HepG2 (cell line): ENCODE measurements at regions not wholly inside any gene's neighbourhood (a gene's known extent, or its start where the extent isn't known, plus 50 kb on each side); places are given as distances from the start of the nearest gene placed in this dataset.

Experiments
- ATAC-seq: fragments of 200-7000 bp; cut with Tn5 transposase; 3 replicates; pipeline ENCODE4 v1.9.1; 2020; ENCODE audit warnings: mild to moderate bottlenecking, moderate library complexity
- BruUV-seq: library from RNA; stranded (reverse); fragments of 400-500 nt; replicated peaks from 2 replicates; lab custom pipeline; 2021; lab: Mats Ljungman, UMichigan
- CTCF ChIA-PET: fragments of 300-600 bp; formaldehyde crosslinking; extraction: SDS; loops from one replicate; lab custom pipeline; 2021; ENCODE audit warnings: low total read pairs, inconsistent platforms, low intra/inter-chr PET ratio; lab: Yijun Ruan, JAX
- POLR2A ChIA-PET: fragments of 350-600 bp; sonication (Branson Sonifier 250); formaldehyde crosslinking; loops from one replicate; lab custom pipeline; 2020; ENCODE audit warnings: antibody characterized with exemption, inconsistent platforms; lab: Yijun Ruan, JAX
- DNase-seq: peaks from one replicate; pipeline ENCODE4 v3.0.0-alpha.2; 2015; ENCODE audit warnings: low spot score
- FAIRE-seq: peaks from 3 replicates; lab custom pipeline; 2011; peaks lifted over from hg19 to GRCh38; lab: Jason Lieb, UNC
- H2AFZ ChIP-seq: one replicate; pipeline ENCODE4 v1.6.1; 2011; ENCODE audit warnings: low read length, inconsistent platforms
- H3K27ac ChIP-seq: fragments of 300-600 bp; 3 replicates; pipeline ENCODE4 v1.8.0; 2011; ENCODE audit warnings: mixed run types, mild to moderate bottlenecking, mixed read lengths, low read length, inconsistent platforms; ENCODE audit not compliant: insufficient read depth; ENCODE audit errors: extremely low read length
- H3K27me3 ChIP-seq, 2 experiments: fragments of 200-600 bp in 1 of 2; 2 replicates in 1 of 2; 3 replicates in 1 of 2; pipeline versions ENCODE4 v1.6.0 to v1.8.0; 2011; ENCODE audit warnings: low read length in 2 of 2, mild to moderate bottlenecking in 2 of 2, moderate library complexity in 2 of 2, inconsistent platforms in 1 of 2; ENCODE audit not compliant: insufficient read depth in 2 of 2, control insufficient read depth in 1 of 2
- H3K36me3 ChIP-seq, 2 experiments: fragments of 200-600 bp in 1 of 2; replicated peaks in 1 of 2; 2 replicates in 1 of 2; 3 replicates in 1 of 2; pipeline versions ENCODE4 v1.5.1 to v1.8.0; 2011; ENCODE audit warnings: low read length in 2 of 2, inconsistent platforms in 1 of 2; ENCODE audit not compliant: insufficient read depth in 2 of 2, control insufficient read depth in 1 of 2
- H3K4me1 ChIP-seq: 2 replicates; pipeline ENCODE4 v1.5.1; 2012; ENCODE audit warnings: low read length, inconsistent platforms; ENCODE audit not compliant: insufficient read depth
- H3K4me2 ChIP-seq: 2 replicates; pipeline ENCODE4 v1.6.0; 2011; ENCODE audit warnings: low read depth, low read length, inconsistent platforms
- H3K4me3 ChIP-seq, 3 experiments: fragments of 200-600 bp in 1 of 3; sonication (generic), shearing (Covaris generic) in 1 of 3; replicated peaks in 1 of 3; 2 replicates each; pipeline ENCODE4 v1.5.1; 2011 to 2016; ENCODE audit warnings: low read length in 3 of 3, inconsistent platforms in 2 of 3, low read depth in 2 of 3, mild to moderate bottlenecking in 2 of 3, control low read depth in 1 of 3, mixed read lengths in 1 of 3; ENCODE audit not compliant: insufficient read depth in 1 of 3
- H3K79me2 ChIP-seq: one replicate; pipeline ENCODE4 v1.6.1; 2011; ENCODE audit warnings: low read length, inconsistent platforms; ENCODE audit not compliant: insufficient read depth
- H3K9ac ChIP-seq: 2 replicates; pipeline ENCODE4 v1.6.0; 2011; ENCODE audit warnings: mild to moderate bottlenecking, low read depth, low read length, inconsistent platforms; ENCODE audit not compliant: insufficient read depth
- H3K9me3 ChIP-seq: 2 replicates; pipeline ENCODE4 v1.5.1; 2012; ENCODE audit warnings: mild to moderate bottlenecking, low read length
- H4K20me1 ChIP-seq: 2 replicates; pipeline ENCODE4 v1.6.0; 2011; ENCODE audit warnings: inconsistent platforms, mild to moderate bottlenecking, low read length, moderate library complexity; ENCODE audit not compliant: insufficient read depth
- IRX3 ChIP-seq: sonication (generic); formaldehyde crosslinking; IDR thresholded peaks from 2 replicates; pipeline ENCODE4 v1.8.1; 2023; ENCODE audit warnings: mild to moderate bottlenecking, low read depth, missing genetic modification reagents, borderline replicate concordance
- MAZ ChIP-seq, 2 experiments: sonication (generic) in 1 of 2; formaldehyde crosslinking in 1 of 2; IDR thresholded peaks; 2 replicates each; pipeline versions ENCODE4 v1.5.0 to v1.6.1; 2012 to 2020; ENCODE audit warnings: low read depth in 2 of 2, mild to moderate bottlenecking in 2 of 2, borderline replicate concordance in 1 of 2, improper control_type of control experiment in 1 of 2, low read length in 1 of 2, missing genetic modification reagents in 1 of 2, moderate library complexity in 1 of 2
- NAIF1 ChIP-seq: sonication (generic); formaldehyde crosslinking; IDR thresholded peaks from 2 replicates; pipeline ENCODE4 v1.5.0; 2020; ENCODE audit warnings: mild to moderate bottlenecking, missing genetic modification reagents, borderline replicate concordance
- PITX1 ChIP-seq: sonication (generic); formaldehyde crosslinking; IDR thresholded peaks from 2 replicates; pipeline ENCODE4 v1.5.1; 2020; ENCODE audit warnings: mild to moderate bottlenecking, missing genetic modification reagents
- ZMYM4 ChIP-seq: sonication (generic); formaldehyde crosslinking; IDR thresholded peaks from 2 replicates; pipeline ENCODE4 v1.8.1; 2023; ENCODE audit warnings: mild to moderate bottlenecking, missing genetic modification reagents
- ZNF124 ChIP-seq: sonication (generic); formaldehyde crosslinking; IDR thresholded peaks from 2 replicates; pipeline ENCODE4 v1.4.0; 2020; ENCODE audit warnings: missing genetic modification reagents
- ZNF232 ChIP-seq: sonication (generic); formaldehyde crosslinking; IDR thresholded peaks from 2 replicates; pipeline ENCODE4 v1.4.0; 2020; ENCODE audit warnings: missing genetic modification reagents, borderline replicate concordance
- ZNF292 ChIP-seq: sonication (generic); formaldehyde crosslinking; IDR thresholded peaks from 2 replicates; pipeline ENCODE4 v1.8.1; 2022; ENCODE audit warnings: mild to moderate bottlenecking, low read depth, missing genetic modification reagents, borderline replicate concordance
- ZNF30 ChIP-seq: sonication (generic); formaldehyde crosslinking; IDR thresholded peaks from 2 replicates; pipeline ENCODE4 v1.5.0; 2020; ENCODE audit warnings: mild to moderate bottlenecking, missing genetic modification reagents
- WGBS: methylation state at CpG from one replicate; pipeline ENCODE4 v1.1.6; 2017; ENCODE audit warnings: low lambda C conversion rate; 5-methylcytosine and 5-hydroxymethylcytosine counted together
- in situ Hi-C: cut with HindIII; loops from 2 replicates; pipeline ENCODE4 v1.10.0; 2017; ENCODE audit warnings: low pct_unique_long_range_greater_than_20kb; ENCODE audit not compliant: extremely low pct_ligation_motif_present
- intact Hi-C: fragments of 100-400 bp; cut with micrococcal nuclease; formaldehyde crosslinking; loops from one replicate; pipeline ENCODE4 v1.10.0; 2022; ENCODE audit not compliant: unreplicated experiment
- TF ChIP-seq, protein P1 (sequence below): IDR thresholded peaks from 2 replicates; pipeline ENCODE4 v1.6.1; 2016; ENCODE audit warnings: low read depth
- TF ChIP-seq, protein P2 (sequence below): sonication (generic); formaldehyde crosslinking; IDR thresholded peaks from 2 replicates; pipeline ENCODE4 v1.5.0; 2020; ENCODE audit warnings: mild to moderate bottlenecking, missing genetic modification reagents
- TF ChIP-seq, protein P3 (sequence below): sonication (generic); formaldehyde crosslinking; conservative IDR thresholded peaks from 2 replicates; pipeline ENCODE4 v1.4.0; 2020; ENCODE audit warnings: mild to moderate bottlenecking, missing genetic modification reagents, moderate library complexity

DNA sequence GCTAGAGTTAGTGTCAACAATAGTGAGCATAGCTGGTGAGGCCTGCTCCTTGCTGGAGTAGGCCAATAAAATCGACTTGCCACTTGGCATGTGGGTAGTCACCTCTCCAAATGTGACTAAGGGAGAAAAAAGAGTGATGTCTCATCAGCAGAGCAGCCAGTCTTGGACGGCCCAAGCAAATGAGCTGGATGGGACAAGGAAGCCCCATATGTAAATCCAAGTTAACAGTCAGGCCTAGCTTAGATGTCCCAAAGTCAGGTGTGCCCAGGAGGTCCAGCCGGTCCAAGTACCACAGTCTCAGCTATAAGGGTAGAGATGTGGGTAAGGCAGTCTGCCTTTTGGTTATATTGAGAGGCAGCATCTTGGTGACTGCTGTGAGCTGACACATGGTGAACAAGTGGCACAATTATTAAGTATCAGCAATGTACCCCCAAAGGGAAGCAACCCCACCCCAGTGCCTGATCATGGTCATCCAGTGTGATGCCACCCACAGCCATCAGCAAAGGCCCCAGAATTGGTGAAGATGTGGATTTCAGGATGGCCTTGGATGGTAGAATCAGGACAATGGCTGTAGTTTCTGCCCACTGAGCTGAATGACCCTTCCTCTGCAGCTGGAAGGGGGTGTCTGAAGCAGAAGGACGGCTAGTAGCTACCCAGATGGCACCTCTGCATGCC, 83.4 kb downstream of the TNFRSF13B start:
- WGBS: 19% methylated on average over 3 of the region's 4 CpGs
- ChIA-PET CTCF (no interaction called here), POLR2A (no interaction called here)
- BruUV-seq: no TSS peak
- in situ Hi-C loops: no loop called here
- intact Hi-C loops: no loop called here
- Histone ChIP-seq H3K79me2 (no peaks in the 10 kb centered on the region), H3K27ac (no peak overlapping the region), H2AFZ (no peak overlapping the region), H3K9me3 (no peaks in the 10 kb centered on the region), H3K4me3 (no peak overlapping the region), H3K4me1 (no peaks in the 10 kb centered on the region), H3K4me2 (no peak overlapping the region), H4K20me1 (no peaks in the 10 kb centered on the region), H3K27me3 (peaks cover 0 to 4% of the 10 kb centered on the region in 2 experiments; a peak in 1 of 5 replicates), H3K9ac (no peak overlapping the region), H3K36me3 (no peaks in the 10 kb centered on the region)
- ATAC-seq (no peak), FAIRE-seq (no peak), DNase-seq (no peak)
- TF ChIP-seq NAIF1 (CRISPR knock-in tag): no peak
- no peak for TF ChIP-seq IRX3 (CRISPR knock-in tag)
- TF ChIP-seq ZNF292 (CRISPR knock-in tag): no peak
- no peak for TF ChIP-seq ZMYM4
- TF ChIP-seq ZNF232 (CRISPR knock-in tag): no peak
- TF ChIP-seq, protein P1, sequence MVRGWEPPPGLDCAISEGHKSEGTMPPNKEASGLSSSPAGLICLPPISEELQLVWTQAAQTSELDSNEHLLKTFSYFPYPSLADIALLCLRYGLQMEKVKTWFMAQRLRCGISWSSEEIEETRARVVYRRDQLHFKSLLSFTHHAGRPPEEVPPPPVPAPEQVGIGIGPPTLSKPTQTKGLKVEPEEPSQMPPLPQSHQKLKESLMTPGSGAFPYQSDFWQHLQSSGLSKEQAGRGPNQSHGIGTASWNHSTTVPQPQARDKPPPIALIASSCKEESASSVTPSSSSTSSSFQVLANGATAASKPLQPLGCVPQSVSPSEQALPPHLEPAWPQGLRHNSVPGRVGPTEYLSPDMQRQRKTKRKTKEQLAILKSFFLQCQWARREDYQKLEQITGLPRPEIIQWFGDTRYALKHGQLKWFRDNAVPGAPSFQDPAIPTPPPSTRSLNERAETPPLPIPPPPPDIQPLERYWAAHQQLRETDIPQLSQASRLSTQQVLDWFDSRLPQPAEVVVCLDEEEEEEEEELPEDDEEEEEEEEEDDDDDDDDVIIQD: no peak
- no peak for TF ChIP-seq PITX1
- no peak for TF ChIP-seq ZNF124 (CRISPR knock-in tag)
- TF ChIP-seq MAZ (IDR thresholded peaks at IDR 0.05; ENCODE audit: borderline replicate concordance, low read depth, low read length): no peak
- TF ChIP-seq MAZ (CRISPR knock-in tag; IDR thresholded peaks at IDR 0.05; ENCODE audit: low read depth): no peak
- TF ChIP-seq, protein P2, sequence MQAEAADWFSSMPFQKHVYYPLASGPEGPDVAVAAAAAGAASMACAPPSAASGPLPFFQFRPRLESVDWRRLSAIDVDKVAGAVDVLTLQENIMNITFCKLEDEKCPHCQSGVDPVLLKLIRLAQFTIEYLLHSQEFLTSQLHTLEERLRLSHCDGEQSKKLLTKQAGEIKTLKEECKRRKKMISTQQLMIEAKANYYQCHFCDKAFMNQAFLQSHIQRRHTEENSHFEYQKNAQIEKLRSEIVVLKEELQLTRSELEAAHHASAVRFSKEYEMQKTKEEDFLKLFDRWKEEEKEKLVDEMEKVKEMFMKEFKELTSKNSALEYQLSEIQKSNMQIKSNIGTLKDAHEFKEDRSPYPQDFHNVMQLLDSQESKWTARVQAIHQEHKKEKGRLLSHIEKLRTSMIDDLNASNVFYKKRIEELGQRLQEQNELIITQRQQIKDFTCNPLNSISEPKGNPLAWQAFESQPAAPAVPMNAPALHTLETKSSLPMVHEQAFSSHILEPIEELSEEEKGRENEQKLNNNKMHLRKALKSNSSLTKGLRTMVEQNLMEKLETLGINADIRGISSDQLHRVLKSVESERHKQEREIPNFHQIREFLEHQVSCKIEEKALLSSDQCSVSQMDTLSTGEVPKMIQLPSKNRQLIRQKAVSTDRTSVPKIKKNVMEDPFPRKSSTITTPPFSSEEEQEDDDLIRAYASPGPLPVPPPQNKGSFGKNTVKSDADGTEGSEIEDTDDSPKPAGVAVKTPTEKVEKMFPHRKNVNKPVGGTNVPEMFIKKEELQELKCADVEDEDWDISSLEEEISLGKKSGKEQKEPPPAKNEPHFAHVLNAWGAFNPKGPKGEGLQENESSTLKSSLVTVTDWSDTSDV (CRISPR knock-in tag): no peak
- no peak for TF ChIP-seq ZNF30 (CRISPR knock-in tag)
- TF ChIP-seq, protein P3, sequence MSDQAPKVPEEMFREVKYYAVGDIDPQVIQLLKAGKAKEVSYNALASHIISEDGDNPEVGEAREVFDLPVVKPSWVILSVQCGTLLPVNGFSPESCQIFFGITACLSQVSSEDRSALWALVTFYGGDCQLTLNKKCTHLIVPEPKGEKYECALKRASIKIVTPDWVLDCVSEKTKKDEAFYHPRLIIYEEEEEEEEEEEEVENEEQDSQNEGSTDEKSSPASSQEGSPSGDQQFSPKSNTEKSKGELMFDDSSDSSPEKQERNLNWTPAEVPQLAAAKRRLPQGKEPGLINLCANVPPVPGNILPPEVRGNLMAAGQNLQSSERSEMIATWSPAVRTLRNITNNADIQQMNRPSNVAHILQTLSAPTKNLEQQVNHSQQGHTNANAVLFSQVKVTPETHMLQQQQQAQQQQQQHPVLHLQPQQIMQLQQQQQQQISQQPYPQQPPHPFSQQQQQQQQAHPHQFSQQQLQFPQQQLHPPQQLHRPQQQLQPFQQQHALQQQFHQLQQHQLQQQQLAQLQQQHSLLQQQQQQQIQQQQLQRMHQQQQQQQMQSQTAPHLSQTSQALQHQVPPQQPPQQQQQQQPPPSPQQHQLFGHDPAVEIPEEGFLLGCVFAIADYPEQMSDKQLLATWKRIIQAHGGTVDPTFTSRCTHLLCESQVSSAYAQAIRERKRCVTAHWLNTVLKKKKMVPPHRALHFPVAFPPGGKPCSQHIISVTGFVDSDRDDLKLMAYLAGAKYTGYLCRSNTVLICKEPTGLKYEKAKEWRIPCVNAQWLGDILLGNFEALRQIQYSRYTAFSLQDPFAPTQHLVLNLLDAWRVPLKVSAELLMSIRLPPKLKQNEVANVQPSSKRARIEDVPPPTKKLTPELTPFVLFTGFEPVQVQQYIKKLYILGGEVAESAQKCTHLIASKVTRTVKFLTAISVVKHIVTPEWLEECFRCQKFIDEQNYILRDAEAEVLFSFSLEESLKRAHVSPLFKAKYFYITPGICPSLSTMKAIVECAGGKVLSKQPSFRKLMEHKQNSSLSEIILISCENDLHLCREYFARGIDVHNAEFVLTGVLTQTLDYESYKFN: no peak
